OCI-LY3 (cell line): ENCODE measurements at regions not wholly inside any gene's neighbourhood (a gene's known extent, or its start where the extent isn't known, plus 50 kb on each side); places are given as distances from the start of the nearest gene placed in this dataset.

Experiments
- CTCF ChIP-seq: fragments of 200-600, 300-600 bp; sonication (generic); IDR thresholded peaks from 2 replicates; pipeline ENCODE4 v1.5.1; 2014; ENCODE audit warnings: antibody characterized with exemption, low read length, low read depth
- EZH2phosphoT487 ChIP-seq: fragments of 200-600 bp; shearing (Covaris generic); IDR thresholded peaks from 2 replicates; pipeline ENCODE4 v1.6.1; 2018; ENCODE audit warnings: antibody characterized with exemption, mixed run types, low read depth

- no peak for TF ChIP-seq CTCF
- TF ChIP-seq EZH2phosphoT487: no peak
Measured at GRCh38 chr5:166373817-166374216, 1917.6 kb upstream of the WWC1 start.
